HEK293T (cell line): ENCODE measurements at regions not wholly inside any gene's neighbourhood (a gene's known extent, or its start where the extent isn't known, plus 50 kb on each side); places are given as distances from the start of the nearest gene placed in this dataset.

Experiments used
- FOXA1 ChIP-seq: fragments of 450-650 bp; IDR thresholded peaks from 2 replicates; pipeline ENCODE4 v1.6.1; 2016; ENCODE audit warnings: mild to moderate bottlenecking
- FOXK2 ChIP-seq: fragments of 450-650 bp; IDR thresholded peaks from 2 replicates; pipeline ENCODE4 v1.6.1; 2016; ENCODE audit warnings: mild to moderate bottlenecking
- FOXM1 ChIP-seq: fragments of 450-650 bp; IDR thresholded peaks from 2 replicates; pipeline ENCODE4 v1.6.1; 2017; ENCODE audit warnings: mild to moderate bottlenecking, borderline replicate concordance
- L3MBTL2 ChIP-seq: fragments of 450-650 bp; conservative IDR thresholded peaks from 2 replicates; pipeline ENCODE4 v1.6.1; 2016; ENCODE audit warnings: mild to moderate bottlenecking
- LEF1 ChIP-seq: fragments of 450-650 bp; IDR thresholded peaks from 2 replicates; pipeline ENCODE4 v1.6.1; 2017; ENCODE audit warnings: mild to moderate bottlenecking, borderline replicate concordance
- PKNOX1 ChIP-seq: fragments of 450-650 bp; IDR thresholded peaks from 2 replicates; pipeline ENCODE4 v1.6.1; 2016
- TARDBP ChIP-seq: fragments of 450-650 bp; IDR thresholded peaks from 2 replicates; pipeline ENCODE4 v1.6.1; 2016
- ZNF384 ChIP-seq: fragments of 450-650 bp; IDR thresholded peaks from 2 replicates; pipeline ENCODE4 v1.6.1; 2016

GRCh38 chr11:128399251-128400121, 187.9 kb downstream of the ETS1 start:
- no peak for TF ChIP-seq L3MBTL2
- TF ChIP-seq LEF1, result no peak
- no peak for TF ChIP-seq FOXK2
- no peak for TF ChIP-seq FOXA1
- no peak for TF ChIP-seq TARDBP
- TF ChIP-seq ZNF384, result no peak
- TF ChIP-seq FOXM1, result no peak
- TF ChIP-seq PKNOX1, result no peak
